22Rv1 (cell line): ENCODE measurements at regions not wholly inside any gene's neighbourhood (a gene's known extent, or its start where the extent isn't known, plus 50 kb on each side); places are given as distances from the start of the nearest gene placed in this dataset.
"Not testable (repeated sequence)": the region's sequence is repeated elsewhere in the genome, so short reads cannot be mapped to it uniquely, and the experiment has no call there.

ENCODE experiments used
- H3K27ac ChIP-seq: fragments of 450-650 bp; 2 replicates; pipeline ENCODE4 v1.5.1; 2017
- ZFX ChIP-seq: fragments of 450-650 bp; IDR thresholded peaks from 2 replicates; pipeline ENCODE4 v1.6.1; 2017; ENCODE audit warnings: antibody characterized with exemption, borderline replicate concordance
- TF ChIP-seq, protein P1 (sequence below): fragments of 450-650 bp; IDR thresholded peaks from 2 replicates; pipeline ENCODE4 v1.5.1; 2017; ENCODE audit warnings: mild to moderate bottlenecking

DNA sequence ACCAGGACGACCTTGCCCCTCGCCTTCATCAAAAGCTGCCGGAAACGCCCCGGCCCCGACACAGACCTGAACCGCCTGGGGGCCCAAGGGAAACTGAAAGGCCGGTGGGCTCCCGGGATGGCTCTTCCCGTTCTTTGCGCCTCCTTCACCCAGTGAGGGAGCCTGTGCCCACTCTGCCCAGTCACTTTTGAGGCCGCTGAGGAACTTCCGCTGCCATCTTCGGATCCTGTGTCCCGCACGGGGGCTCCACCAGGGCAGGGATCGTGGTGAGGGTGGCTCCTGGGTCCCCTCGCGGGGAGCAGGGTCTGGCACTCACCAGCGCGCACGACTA, 104.0 kb downstream of the PPIAL4G start:
- no peak overlapping the region for H3K27ac ChIP-seq
- TF ChIP-seq, protein P1, sequence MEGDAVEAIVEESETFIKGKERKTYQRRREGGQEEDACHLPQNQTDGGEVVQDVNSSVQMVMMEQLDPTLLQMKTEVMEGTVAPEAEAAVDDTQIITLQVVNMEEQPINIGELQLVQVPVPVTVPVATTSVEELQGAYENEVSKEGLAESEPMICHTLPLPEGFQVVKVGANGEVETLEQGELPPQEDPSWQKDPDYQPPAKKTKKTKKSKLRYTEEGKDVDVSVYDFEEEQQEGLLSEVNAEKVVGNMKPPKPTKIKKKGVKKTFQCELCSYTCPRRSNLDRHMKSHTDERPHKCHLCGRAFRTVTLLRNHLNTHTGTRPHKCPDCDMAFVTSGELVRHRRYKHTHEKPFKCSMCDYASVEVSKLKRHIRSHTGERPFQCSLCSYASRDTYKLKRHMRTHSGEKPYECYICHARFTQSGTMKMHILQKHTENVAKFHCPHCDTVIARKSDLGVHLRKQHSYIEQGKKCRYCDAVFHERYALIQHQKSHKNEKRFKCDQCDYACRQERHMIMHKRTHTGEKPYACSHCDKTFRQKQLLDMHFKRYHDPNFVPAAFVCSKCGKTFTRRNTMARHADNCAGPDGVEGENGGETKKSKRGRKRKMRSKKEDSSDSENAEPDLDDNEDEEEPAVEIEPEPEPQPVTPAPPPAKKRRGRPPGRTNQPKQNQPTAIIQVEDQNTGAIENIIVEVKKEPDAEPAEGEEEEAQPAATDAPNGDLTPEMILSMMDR = no peak
- TF ChIP-seq ZFX = no peak

DNA sequence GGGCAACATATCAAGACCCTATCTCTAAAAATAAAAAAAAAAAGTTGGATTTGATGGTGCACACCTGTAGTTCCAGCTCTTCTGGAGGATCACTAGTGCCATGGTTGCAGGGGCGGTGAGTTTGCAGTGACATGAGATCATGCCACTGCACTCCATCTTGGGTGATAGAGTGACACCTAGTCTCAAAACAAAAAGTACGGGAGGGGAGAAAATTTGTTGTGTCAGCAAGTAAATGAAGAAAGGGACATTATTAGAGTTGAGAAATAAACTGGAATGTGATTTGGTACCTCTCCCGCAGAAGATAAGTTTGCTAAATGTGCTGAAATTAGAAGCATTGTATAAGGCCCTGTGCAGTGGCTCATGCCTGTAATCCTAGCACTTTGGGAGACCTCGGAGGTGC, 105.1 kb downstream of the PPIAL4G start:
- H3K27ac ChIP-seq = not testable (repeated sequence)

GRCh38 chr1:148377045-148377444, 106.1 kb downstream of the PPIAL4G start:
- H3K27ac ChIP-seq = not testable (repeated sequence)

DNA sequence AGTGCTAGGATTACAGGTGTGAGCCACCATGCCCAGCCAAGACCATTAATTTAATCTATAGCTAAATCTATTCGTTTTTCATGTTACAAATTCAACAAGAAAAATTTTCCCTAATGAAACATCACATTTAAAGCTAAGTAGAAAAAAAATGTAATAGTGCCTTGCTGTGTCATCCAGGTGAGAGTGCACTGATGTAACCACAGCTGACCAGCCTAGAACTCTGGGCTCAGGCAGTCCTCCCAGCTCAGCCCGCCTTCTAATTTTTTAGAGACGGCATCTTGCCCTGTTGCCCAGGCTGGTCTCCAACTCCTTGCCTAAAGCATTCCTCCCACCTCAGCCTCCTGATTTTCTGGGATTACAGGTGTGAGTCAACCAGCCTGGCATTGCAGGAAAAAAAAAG, 109.0 kb downstream of the PPIAL4G start:
- H3K27ac ChIP-seq = no peak overlapping the region
- TF ChIP-seq, protein P1 = no peak
- no peak for TF ChIP-seq ZFX

- TF ChIP-seq, protein P1 = no peak
- TF ChIP-seq ZFX = no peak
- H3K27ac ChIP-seq = peak overlapping the region; percentile 45
Measured at GRCh38 chr1:148373192-148373925, 109.7 kb downstream of the PPIAL4G start.

- TF ChIP-seq, protein P1 = no peak
- no peak for TF ChIP-seq ZFX
- peak overlapping the region; percentile 45 for H3K27ac ChIP-seq
Measured at GRCh38 chr1:148372731-148373130, 110.4 kb downstream of the PPIAL4G start.

GRCh38 chr1:148372051-148372726, 110.9 kb downstream of the PPIAL4G start:
- peak overlapping the region; percentile 45 for H3K27ac ChIP-seq

GRCh38 chr1:148371551-148371994, 111.5 kb downstream of the PPIAL4G start:
- TF ChIP-seq, protein P1 = peak; percentile 91
- H3K27ac ChIP-seq = peak overlapping the region; percentile 45

DNA sequence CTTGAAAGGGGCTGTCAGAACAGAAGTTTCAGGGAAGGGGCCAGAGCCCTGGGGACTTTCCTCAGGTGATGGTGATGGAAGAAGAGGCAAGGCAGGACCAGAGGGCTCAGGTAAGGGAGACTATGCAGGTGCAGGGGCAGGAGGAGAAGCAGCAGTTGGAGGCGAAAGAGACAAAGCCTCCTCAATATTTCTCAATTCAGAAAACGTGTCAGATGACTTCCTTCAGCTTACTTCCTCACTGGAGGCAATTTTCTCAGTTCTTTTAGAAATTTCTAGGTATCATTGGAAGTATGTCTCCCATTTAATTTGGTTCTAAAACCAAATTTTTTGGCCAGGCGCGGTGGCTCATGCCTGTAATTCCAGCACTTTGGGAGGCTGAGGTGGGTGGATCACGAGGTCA, 112.4 kb downstream of the PPIAL4G start:
- not testable (repeated sequence) for H3K27ac ChIP-seq
